ENCODE measurements at regions not wholly inside any gene's neighbourhood (a gene's known extent, or its start where the extent isn't known, plus 50 kb on each side); places are given as distances from the start of the nearest gene placed in this dataset.

DNA sequence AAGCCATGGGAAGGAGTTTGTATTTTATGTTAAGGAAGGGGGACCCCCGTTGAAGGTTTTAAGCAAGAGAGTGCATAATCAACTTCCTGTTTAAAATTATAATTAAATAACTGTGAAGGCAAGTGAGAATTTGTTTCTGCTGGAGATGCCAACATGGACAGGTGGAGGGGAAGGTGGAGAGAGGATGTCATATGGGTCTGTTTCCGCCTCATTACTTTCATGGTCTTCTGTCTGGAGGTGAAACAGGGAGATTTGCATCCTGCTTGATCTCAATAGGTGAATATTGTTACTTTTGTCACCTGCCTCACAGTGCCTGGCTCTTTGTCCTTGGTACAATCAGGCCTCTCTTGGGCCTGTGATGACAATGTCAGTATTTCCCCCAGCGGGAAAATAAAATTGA lies 300.6 kb upstream of the LMCD1 start:
- no peak for TF ChIP-seq EZH2phosphoT487 (IDR thresholded peaks at IDR 0.05; ENCODE audit: insufficient read depth, low read depth)
- TF ChIP-seq EZH2 (IDR thresholded peaks at IDR 0.05; ENCODE audit: insufficient read depth, poor library complexity, severe bottlenecking): no peak

Measured in GM23248 (cell line).